GM21576 (cell line): ENCODE measurements at regions not wholly inside any gene's neighbourhood (a gene's known extent, or its start where the extent isn't known, plus 50 kb on each side); places are given as distances from the start of the nearest gene placed in this dataset.
"Not testable (repeated sequence)": the region's sequence is repeated elsewhere in the genome, so short reads cannot be mapped to it uniquely, and the experiment has no call there.

Experiments used
- ATAC-seq: cut with Tn5 transposase; IDR thresholded peaks from one replicate; pipeline ENCODE4 v1.9.1; 2021; ENCODE audit warnings: mild to moderate bottlenecking, moderate library complexity; ENCODE audit not compliant: unreplicated experiment

DNA sequence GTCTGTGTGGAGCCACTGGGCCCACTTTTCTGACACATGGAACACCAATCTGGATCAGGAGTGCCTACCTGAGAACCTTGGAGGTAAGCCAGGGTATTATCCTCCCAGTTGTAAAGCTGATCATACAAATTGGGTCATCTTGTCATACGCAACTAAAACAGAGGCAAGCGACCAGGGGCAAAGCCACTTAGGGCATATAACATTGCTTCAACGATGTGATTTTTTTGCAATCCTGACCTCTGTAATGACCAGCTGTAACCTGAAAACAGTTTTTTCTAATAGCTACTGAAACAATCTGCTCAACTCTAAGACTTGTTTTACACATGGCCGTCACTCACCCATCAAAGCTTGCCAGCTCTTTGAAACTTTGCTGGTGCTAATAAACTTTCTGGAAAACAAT, 261.5 kb upstream of the AGTR2 start:
- no peak for ATAC-seq

DNA sequence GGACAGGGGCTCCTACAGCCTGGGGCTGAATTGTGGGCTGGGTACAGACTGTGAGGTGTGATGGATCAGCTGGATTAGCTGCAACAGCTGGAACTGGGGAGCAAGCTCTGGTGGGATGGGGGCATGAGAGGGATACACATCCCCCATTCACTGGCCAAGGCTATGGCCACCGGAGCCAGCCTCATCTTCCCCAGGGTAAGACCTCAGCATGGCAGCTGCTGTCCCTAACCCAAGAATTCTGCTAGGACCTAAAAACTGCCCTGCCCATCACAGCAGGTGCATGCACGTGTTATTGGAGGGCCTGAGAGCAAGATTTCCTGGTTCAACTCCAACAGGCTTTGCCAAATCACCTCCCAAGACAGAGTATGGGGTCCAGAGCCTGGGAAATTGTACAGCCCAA, 258.6 kb upstream of the AGTR2 start:
- no peak for ATAC-seq

DNA sequence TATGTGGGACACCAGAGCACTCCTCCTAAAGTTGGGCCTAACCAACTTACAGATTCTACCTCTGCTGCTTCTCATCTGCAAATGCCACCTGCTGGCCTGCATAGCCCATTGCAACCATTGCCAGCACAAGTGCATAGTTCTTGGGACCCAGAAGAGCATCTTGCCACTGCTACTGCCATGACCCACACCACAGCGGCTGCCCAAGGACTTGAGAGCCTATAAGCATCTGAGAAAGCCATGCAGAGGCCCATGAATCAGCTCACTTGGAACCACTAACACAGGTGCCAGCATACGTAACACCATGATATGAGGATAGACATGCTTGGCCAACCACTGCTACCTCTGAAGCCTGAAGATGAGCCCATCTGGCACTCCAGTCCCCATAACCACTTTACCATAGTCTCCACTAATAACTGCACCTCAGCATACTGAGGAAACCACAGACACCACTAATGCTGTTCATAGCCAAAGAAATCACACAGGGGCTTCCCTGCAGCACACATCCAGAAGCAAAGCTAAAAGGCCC, 258.1 kb upstream of the AGTR2 start:
- ATAC-seq: peak; percentile 93

DNA sequence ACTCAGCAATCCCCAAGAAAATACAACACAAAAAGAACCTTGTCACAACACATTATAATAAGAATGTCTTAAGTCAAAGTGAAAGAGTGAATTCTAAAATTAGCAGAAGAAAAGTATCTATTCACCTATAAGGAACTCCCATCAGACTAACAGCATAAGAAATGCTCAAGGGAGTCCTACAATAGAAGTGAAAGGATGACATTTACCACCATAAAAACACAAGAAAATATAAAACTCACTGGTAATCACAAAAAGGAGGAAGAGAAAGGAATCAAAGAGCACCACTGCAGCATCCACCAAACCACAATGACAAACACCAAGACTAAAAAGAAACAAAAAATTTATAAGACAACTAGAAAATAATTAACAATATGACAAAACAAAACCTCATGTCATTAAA, 257.0 kb upstream of the AGTR2 start:
- peak; percentile 54 for ATAC-seq

DNA sequence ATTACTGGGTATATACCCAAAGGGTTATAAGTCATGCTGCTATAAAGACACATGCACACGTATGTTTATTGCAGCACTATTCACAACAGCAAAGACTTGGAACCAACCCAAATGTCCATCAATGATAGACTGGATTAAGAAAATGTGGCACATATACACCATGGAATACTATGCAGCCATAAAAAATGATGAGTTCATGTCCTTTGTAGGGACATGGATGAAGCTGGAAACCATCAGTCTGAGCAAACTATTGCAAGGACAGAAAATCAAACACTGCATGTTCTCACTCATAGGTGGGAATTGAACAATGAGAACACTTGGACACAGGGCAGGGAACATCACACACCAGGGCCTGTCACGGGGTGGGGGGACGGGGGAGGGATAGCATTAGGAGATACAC, 254.9 kb upstream of the AGTR2 start:
- not testable (repeated sequence) for ATAC-seq

DNA sequence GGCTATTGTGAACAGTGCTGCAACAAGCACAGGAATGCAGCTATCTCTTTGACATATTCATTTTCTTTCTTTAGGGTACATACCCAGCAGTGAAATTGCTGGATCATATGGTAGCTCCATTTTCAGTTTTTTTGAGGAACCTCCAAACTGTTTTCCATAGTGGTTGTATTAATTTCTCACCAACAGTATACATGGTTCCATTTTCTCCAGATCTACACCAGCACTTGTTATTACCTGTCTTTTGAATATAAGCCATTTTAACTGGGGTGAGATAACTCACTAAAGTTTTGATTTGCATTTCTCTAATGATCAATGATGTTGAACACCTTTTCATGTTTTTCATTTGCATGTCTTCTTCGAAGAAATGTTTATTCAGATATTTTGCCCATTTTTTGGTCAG, 241.1 kb upstream of the AGTR2 start:
- no peak for ATAC-seq

DNA sequence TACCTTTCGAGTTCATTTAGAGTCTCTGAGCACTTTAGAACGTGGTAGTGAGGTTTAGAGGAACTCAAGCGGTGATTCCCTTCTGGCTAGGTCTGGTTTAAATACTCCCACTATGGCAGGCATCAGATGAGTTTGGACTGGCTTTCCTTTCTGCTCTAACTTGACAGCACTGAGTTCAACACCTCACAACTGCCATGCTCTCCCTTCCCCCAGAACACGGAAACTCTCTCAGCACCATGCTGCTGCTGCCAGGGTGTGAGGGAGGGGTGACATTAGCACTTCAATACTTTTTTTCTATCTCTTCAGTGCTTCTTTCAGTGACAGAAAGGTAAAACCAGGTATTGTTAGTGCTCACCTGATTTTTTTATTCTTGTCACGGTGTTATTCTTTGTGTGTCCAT, 234.5 kb upstream of the AGTR2 start:
- no peak for ATAC-seq

DNA sequence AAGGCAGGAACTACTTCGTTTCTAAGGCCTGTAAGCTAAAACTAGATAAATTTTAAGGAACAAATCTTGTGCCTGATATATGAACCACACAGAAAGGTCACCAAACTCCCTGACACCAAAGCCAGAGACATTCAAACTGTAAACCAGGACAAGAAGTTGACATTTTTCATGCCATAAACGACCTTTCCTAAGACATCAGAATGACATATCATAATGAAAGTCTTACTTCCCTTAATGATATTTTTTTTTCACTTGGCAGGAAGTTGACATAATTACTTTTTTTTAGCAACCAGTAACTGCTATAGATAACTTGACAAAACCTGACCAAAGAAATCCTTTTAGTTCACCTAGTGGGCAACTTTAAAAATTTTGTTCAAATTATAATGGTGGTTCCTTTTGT, 231.5 kb upstream of the AGTR2 start:
- peak; percentile 40 for ATAC-seq

DNA sequence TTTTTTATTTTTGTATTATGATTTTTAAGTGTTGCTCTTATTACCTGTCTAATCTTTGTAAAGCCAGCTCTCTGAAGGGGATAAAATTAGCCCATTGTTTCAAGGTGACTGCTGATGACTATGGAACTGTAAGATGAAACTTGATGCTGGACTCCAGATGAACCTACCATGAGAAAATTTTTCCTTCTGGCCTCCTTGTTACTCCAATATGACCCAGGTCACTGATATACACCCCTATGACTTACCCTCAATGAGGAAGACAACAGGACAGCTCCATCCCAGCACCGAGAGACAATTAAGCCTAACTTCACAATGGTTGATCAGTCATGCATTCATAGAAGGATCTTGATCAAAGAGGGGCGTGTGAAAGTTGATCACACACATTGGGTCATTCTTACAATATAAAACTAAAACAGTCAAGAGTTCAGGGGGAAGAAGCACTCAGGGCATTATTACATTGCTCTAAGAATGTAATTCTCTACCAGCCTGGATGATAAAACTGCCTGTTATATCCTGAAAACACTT, 230.8 kb upstream of the AGTR2 start:
- ATAC-seq: peak; percentile 17

DNA sequence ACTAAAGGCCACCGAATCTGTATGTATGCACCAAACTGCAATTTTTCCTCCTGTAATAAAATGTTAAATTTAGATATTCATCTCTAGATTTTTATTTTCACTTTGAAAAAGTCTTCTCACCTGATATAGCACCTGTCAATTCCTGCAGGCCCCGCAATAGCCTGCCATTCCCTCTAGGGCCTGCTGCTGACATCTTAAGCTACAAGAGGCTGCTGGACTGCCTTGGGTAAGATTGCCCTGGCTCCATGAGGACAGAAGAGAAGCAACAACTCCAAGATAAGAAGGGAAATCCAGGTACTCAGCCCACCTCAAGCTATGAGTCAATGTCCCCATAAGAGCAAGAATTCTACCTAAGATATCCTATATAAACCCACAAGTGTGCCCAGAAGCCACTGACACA, 230.2 kb upstream of the AGTR2 start:
- ATAC-seq: peak; percentile 15

DNA sequence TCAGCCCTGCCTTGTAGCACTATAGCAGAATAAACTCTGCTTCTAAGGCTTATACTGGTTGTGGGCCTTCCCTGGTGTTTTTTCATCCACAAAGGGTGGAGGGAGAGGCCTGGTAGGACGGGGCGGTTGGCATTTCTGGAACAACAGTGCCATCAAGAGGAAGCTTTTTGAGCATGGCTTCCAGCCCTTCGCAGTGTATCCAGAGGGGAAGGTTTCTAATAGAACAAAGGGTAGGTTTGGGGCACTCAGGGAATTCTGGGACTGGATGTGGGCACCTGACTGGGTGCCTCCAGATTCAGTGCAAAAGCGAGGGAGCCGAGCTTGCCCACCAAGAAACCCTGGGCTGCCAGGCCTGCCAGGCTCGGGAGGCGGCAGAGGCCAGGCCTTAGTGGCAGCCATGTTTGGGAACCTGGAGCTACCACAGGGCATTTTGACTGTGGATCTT, 229.6 kb upstream of the AGTR2 start:
- peak; percentile 80 for ATAC-seq

DNA sequence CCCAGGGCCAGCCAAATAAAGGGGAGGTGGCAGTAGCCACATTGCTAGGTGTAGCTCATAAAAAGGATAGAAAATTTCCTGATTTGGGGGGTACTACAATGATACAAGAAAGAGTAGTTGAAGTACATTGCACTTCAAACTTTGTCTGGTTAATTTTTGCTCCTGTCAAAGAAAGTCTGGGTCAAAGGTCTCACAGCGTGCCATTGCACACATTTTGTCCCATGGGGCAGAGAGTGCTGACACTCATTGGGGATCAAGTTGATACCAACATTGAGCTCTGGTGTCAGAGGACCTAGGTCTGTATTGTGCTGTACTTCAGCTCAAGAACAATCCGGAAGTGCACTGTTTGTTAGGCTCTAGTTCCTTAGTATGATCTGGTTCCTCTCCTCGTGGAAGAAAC, 229.2 kb upstream of the AGTR2 start:
- no peak for ATAC-seq

DNA sequence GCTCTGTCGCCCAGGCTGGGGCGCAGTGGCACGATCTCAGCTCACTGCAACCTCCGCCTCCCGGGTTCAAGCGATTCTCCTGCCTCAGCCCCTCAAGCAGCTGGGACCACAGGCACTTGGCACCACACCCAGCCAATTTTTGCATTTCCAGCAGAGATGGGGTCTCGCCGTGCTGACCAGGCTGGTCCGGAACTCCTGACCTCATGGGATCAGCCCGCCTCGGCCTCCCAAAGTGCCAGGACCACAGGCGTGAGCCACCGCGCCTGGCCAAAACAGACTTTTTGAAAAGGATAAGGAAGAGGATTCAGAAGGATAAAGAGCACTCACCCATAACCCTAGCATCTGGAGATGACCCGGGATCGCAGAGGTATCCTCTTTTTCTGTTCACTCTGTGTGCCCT, 224.5 kb upstream of the AGTR2 start:
- ATAC-seq: no peak

DNA sequence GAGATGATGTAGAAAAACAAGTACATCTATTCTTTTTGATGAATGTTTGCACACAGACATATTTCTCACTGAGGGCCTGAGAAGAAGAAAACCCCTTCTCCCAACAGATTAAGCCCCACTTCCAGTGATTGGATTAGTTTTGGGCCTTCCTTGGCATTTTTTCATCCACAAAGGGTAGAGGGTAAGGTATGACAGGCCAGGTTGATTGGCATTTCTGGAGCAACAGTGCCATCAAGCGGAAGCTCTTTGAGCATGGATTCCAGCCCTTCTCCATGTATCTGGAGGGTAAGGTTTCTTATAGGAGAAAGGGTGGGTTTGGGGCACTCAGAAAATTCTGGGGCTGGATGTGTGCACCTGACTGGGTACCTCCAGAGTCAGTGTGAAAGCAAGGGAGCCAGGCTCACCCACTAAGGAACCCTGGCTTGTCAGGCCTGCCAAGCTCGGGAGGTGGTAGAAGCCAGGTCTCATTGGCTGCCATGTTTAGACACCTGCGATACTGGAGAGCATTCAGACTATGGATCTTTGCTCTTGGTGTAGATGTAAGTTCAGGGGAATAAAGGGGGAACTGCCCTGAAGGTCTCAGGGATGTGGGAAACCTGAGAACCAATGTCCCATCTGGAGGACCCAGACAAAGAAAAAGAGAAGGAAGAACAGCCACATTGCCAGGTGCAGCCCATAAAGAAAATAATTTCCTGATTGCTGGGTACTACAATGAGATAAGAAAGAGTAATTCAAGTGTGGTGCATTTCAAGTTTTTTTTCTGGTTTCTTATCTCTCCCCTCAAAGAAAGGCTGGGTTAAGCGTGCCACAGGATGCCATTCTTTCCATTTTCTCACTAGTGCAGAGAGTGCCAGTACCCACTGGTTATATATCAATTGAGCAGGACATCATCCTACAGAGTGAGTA, 222.3 kb upstream of the AGTR2 start:
- no peak for ATAC-seq

DNA sequence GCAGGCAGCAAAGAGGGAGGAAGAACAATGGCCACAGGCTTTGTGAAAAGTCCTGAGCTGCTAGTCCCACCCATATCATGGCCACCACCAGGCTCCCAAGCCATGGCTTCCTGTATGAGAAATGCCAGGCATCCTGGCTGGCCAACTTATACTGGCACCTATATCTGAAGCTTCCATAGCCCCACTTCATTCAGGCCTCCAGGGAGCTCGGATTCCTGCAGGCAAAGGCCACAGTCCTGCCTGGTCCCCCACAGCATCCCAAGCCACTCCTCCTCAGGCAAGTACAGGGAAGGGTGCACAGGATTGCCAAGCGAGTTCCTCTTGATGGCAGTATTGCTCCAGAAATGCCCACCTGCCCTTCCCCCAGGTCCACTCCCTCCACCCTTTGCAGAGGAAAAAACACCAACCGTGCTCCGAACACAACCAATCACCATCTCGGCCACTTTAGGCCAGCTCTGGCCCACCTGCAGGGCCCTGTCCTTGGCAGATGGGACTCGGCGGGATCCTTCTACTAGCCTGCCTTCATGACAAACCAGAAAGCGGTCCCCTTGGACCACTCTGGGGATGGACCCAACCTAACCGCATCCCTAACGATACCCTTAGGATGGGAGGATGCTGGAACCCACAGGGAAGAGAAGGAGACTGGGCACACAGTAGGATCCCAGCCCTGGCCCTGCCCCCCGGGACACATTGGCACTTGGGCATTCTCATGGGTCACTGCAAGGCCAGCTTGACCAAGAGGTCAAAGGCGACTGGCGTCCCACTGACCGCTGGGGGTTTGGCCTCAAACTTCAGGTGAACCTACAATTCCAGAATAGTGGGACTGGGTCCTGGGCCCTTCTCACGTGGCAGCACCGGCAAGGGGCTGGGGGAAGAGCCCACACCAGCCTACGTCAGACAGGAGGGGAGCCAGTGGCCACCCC, 220.4 kb upstream of the AGTR2 start:
- ATAC-seq: no peak

DNA sequence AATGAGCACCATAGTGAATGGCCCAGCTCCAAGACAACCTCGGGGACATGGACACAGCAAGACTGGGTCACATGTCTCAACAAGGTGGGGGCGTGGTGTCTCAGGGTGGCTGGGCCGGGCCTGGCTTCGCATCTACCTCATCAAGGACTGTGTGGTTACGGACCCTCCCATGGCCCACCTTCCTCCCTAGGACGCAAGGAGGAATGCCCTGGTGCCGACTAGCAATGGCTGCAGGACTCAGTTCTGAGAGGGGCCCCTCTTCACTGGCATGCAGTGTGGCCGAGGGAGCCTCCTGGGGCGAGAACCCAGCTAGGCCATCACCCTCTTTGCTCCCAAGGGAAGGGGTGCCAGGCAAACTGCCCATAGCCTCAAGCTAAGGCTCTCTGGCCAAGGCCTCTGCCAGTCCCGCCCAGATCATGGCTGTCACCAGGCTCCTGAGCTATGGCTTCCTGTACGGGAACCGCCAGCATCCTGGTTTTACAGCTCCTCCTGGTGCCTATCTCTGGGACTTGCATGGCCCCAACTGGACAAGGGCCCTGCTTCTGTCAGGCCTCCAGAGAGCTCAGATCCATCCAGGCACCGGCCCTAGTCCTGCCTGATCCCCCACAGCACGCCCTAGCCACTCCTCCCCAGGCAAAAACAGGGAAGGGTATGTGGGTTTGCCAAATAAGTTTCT, 218.0 kb upstream of the AGTR2 start:
- no peak for ATAC-seq

DNA sequence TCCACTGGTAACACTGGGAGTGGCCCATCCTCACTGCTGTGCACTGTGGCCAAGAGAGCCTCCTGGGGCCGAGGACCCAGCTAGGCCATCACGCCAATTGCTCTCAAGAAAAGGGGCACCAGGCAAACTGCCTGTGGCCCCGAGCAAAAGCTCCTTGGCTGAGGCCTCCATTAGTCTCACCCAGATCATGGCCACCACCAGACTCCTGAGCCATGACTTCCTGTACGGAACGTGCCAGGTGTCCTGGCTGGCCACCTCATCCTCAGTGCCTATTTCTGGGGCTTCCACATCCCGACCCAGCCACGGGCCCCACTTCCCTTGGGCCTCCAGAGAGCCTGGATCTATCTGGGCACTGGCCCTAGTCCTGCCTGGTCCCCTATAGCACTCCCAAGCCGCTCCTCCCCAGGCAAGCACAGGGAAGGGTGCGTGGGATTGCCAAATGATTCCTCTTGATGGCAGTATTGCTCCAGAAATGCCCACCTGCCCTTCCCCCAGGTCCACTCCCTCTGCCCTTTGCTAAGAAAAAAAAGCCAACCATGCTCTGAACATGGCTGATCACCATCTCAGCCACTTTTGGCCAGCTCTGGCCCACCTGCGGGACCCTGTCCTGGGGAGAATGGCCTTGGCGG, 212.6 kb upstream of the AGTR2 start:
- no peak for ATAC-seq

DNA sequence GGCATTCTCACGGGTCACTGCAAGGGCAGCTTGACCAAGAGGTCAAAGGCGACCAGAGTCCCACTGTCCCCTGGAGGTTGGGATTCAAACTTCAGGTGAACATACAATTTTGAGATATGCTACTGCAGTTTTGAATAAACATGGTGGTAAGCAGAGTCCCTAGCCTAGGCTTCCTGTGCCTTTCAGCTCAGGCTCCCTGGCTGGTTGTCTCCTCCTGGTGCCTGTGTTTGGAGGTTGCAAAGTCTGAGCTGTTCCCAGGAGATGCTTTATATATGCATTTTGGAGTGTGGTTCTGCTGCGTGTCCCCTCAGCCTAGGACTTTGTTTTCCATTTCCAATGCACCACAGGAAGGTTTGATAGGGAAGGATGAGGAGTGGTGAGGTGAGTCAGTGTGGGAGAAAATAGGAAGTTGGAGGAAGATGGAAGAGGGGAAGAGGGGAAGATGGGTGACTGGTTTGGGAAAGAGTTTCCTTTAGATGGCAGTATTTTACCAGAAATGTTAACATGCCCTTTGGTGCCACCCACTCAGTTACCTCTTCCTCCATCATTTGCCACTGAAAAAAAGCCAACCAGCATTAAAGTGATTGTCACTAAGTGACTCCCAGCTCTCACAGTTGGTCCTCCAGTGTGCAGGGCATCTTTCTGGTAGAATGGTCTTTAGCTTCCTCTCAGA, 211.7 kb upstream of the AGTR2 start:
- ATAC-seq: no peak

DNA sequence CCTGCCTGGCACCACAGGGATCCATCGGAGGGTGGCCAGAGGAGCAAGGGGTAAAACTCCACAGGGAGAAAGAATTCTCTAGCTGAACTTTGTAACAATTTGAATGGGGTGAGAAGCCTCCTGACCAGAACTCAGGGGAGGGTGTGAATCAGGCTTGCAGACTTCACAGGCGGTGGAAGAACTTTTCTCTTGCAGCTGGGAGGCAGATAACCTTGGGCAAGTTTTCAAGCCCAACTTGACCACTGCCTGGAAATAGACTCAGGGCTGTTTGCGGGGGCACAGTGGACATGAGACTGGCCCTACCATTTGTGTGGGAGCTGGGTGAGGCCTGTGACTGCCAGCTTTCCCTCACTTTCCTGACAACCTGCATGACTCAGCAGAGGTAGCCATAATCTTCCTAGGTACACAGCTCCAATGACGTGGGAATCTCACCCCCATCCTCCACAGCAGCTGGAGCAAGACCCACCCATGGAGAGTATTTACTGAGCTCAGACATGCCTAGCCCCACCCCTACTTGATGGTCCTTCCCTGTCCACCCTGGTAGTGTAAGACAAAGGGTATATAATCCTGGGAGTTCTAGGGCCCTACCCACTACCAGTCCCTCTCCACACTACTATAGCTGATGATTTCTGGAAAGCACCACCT, 210.0 kb upstream of the AGTR2 start:
- no peak for ATAC-seq
